H1 (cell line): ENCODE measurements at regions not wholly inside any gene's neighbourhood (a gene's known extent, or its start where the extent isn't known, plus 50 kb on each side); places are given as distances from the start of the nearest gene placed in this dataset.

Experiments
- CTCF ChIA-PET: fragments of 300-600 bp; sonication (Branson Sonifier 250); formaldehyde crosslinking; loops from one replicate; lab custom pipeline; 2021; ENCODE audit not compliant: partially characterized antibody; lab: Charles Lee
- POLR2A ChIA-PET: fragments of 300-600 bp; sonication (Branson Sonifier 250); formaldehyde crosslinking; loops from one replicate; lab custom pipeline; 2021; ENCODE audit warnings: inconsistent platforms; ENCODE audit not compliant: partially characterized antibody; lab: Charles Lee
- DNase-seq, 2 experiments: peaks; one replicate each; pipeline versions ENCODE4 v3.0.0 to v3.0.0-alpha.2; 2010 to 2022; ENCODE audit warnings: low spot score in 2 of 2, low read depth in 1 of 2, mixed read lengths in 1 of 2
- FAIRE-seq: peaks from 2 replicates; lab custom pipeline; 2011; peaks lifted over from hg19 to GRCh38; lab: Jason Lieb, UNC
- H2AFZ ChIP-seq: 2 replicates; pipeline ENCODE4 v1.8.1; 2012; ENCODE audit warnings: low read length, inconsistent platforms
- H2AK5ac ChIP-seq: 2 replicates; pipeline ENCODE4 v1.6.1; 2013; ENCODE audit warnings: low read depth, low read length
- H2BK120ac ChIP-seq: replicated peaks from 2 replicates; pipeline ENCODE3; 2013; ENCODE audit warnings: low read depth, low read length, inconsistent platforms
- H2BK12ac ChIP-seq: 2 replicates; pipeline ENCODE4 v1.6.1; 2013; ENCODE audit warnings: low read depth, low read length
- H2BK15ac ChIP-seq: 2 replicates; pipeline ENCODE4 v1.6.1; 2013; ENCODE audit warnings: low read length
- H2BK20ac ChIP-seq: 2 replicates; pipeline ENCODE4 v1.6.1; 2013; ENCODE audit warnings: low read length
- H2BK5ac ChIP-seq: 2 replicates; pipeline ENCODE4 v1.6.1; 2013; ENCODE audit warnings: low read depth, low read length
- H3K14ac ChIP-seq: 2 replicates; pipeline ENCODE4 v1.6.1; 2013; ENCODE audit warnings: inconsistent platforms; ENCODE audit not compliant: insufficient read length
- H3K18ac ChIP-seq: 2 replicates; pipeline ENCODE4 v1.6.1; 2013; ENCODE audit warnings: low read length; ENCODE audit errors: extremely low read depth
- H3K23ac ChIP-seq: 2 replicates; pipeline ENCODE4 v1.6.1; 2013; ENCODE audit warnings: inconsistent platforms; ENCODE audit not compliant: insufficient read length
- H3K23me2 ChIP-seq: 2 replicates; pipeline ENCODE4 v1.6.1; 2013; ENCODE audit warnings: low read depth, low read length
- H3K27ac ChIP-seq: 2 replicates; pipeline ENCODE4 v1.6.1; 2011; ENCODE audit warnings: low read depth, low read length, inconsistent platforms
- H3K27me3 ChIP-seq, 4 experiments: replicated peaks in 1 of 4; 1 replicate in 1 of 4; 2 replicates in 3 of 4; pipeline versions ENCODE4 v1.6.1 to v1.8.1; 2011 to 2013; ENCODE audit warnings: low read length in 3 of 4, mild to moderate bottlenecking in 3 of 4, inconsistent platforms in 2 of 4, mixed read lengths in 2 of 4, moderate library complexity in 1 of 4; ENCODE audit not compliant: control insufficient read depth in 3 of 4, insufficient read depth in 3 of 4; ENCODE audit errors: extremely low read depth in 1 of 4
- H3K36me3 ChIP-seq, 4 experiments: 2 replicates each; pipeline versions ENCODE4 v1.6.1 to v1.8.1; 2011 to 2013; ENCODE audit warnings: mild to moderate bottlenecking in 4 of 4, low read length in 3 of 4, moderate library complexity in 2 of 4, control low read depth in 1 of 4, inconsistent platforms in 1 of 4; ENCODE audit not compliant: insufficient read depth in 4 of 4, control insufficient read depth in 2 of 4
- H3K4ac ChIP-seq: replicated peaks from 2 replicates; pipeline ENCODE3; 2013; ENCODE audit warnings: low read length, low read depth, mixed read lengths, inconsistent platforms; ENCODE audit not compliant: insufficient read length
- H3K4me1 ChIP-seq, 4 experiments: replicated peaks in 1 of 4; 1 replicate in 1 of 4; 2 replicates in 3 of 4; pipeline versions ENCODE4 v1.6.1 to v1.8.1; 2011 to 2013; ENCODE audit warnings: low read length in 3 of 4, inconsistent platforms in 2 of 4, mixed read lengths in 1 of 4; ENCODE audit not compliant: insufficient read depth in 4 of 4, control insufficient read depth in 3 of 4
- H3K4me2 ChIP-seq, 2 experiments: 2 replicates each; pipeline versions ENCODE4 v1.6.1 to v1.8.1; 2011 to 2013; ENCODE audit warnings: low read depth in 2 of 2, low read length in 2 of 2, control low read depth in 1 of 2, inconsistent platforms in 1 of 2, mild to moderate bottlenecking in 1 of 2; ENCODE audit not compliant: insufficient read depth in 1 of 2
- H3K4me3 ChIP-seq, 4 experiments: fragments of 200-600, 300-600 bp in 1 of 4; sonication (generic), shearing (Covaris generic), sonication (Bioruptor Twin) in 1 of 4; 2 replicates each; pipeline versions ENCODE4 v1.5.1 to v1.8.1; 2011 to 2016; ENCODE audit warnings: low read length in 4 of 4, low read depth in 3 of 4, control low read depth in 2 of 4, inconsistent platforms in 2 of 4, mild to moderate bottlenecking in 2 of 4, mixed read lengths in 1 of 4, moderate library complexity in 1 of 4; ENCODE audit not compliant: insufficient read depth in 2 of 4; ENCODE audit errors: extremely low read depth in 1 of 4
- H3K56ac ChIP-seq: replicated peaks from 2 replicates; pipeline ENCODE3; 2013; ENCODE audit warnings: low read depth, mild to moderate bottlenecking, mixed read lengths, low read length, inconsistent platforms; ENCODE audit not compliant: insufficient read length
- H3K79me1 ChIP-seq: 2 replicates; pipeline ENCODE4 v1.6.1; 2013; ENCODE audit warnings: low read depth, low read length, control low read depth
- H3K79me2 ChIP-seq, 2 experiments: 2 replicates each; pipeline versions ENCODE4 v1.6.1 to v1.8.1; 2012 to 2013; ENCODE audit warnings: low read length in 2 of 2, mild to moderate bottlenecking in 2 of 2, inconsistent platforms in 1 of 2; ENCODE audit not compliant: insufficient read depth in 2 of 2, control insufficient read depth in 1 of 2
- H3K9ac ChIP-seq, 4 experiments: replicated peaks in 1 of 4; 1 replicate in 1 of 4; 2 replicates in 3 of 4; pipeline versions ENCODE4 v1.6.1 to v1.8.1; 2011 to 2013; ENCODE audit warnings: low read depth in 3 of 4, low read length in 3 of 4, control low read depth in 2 of 4, mild to moderate bottlenecking in 2 of 4, moderate library complexity in 2 of 4, inconsistent platforms in 1 of 4; ENCODE audit errors: extremely low read depth in 1 of 4
- H3K9me3 ChIP-seq, 2 experiments: 2 replicates each; pipeline versions ENCODE4 v1.6.1 to v1.8.1; 2012 to 2013; ENCODE audit warnings: mild to moderate bottlenecking in 2 of 2, moderate library complexity in 2 of 2, control low read depth in 1 of 2, inconsistent platforms in 1 of 2, low read depth in 1 of 2, low read length in 1 of 2, mixed read lengths in 1 of 2; ENCODE audit not compliant: insufficient read depth in 2 of 2
- H4K20me1 ChIP-seq, 2 experiments: replicated peaks in 1 of 2; 2 replicates each; pipeline versions ENCODE3 to v1.8.1; 2011 to 2013; ENCODE audit warnings: inconsistent platforms in 2 of 2, low read length in 2 of 2, mild to moderate bottlenecking in 1 of 2; ENCODE audit not compliant: insufficient read depth in 2 of 2, control insufficient read depth in 1 of 2
- H4K5ac ChIP-seq: 2 replicates; pipeline ENCODE4 v1.6.1; 2013; ENCODE audit warnings: low read length, low read depth, mixed read lengths, inconsistent platforms; ENCODE audit not compliant: insufficient read length
- H4K8ac ChIP-seq: 2 replicates; pipeline ENCODE4 v1.8.0; 2013; ENCODE audit warnings: mild to moderate bottlenecking, moderate library complexity, low read length, inconsistent platforms; ENCODE audit not compliant: insufficient read depth; ENCODE audit errors: extremely low read depth
- H4K91ac ChIP-seq: replicated peaks from 2 replicates; pipeline ENCODE3; 2013; ENCODE audit warnings: low read length, mixed read lengths, inconsistent platforms; ENCODE audit not compliant: insufficient read length
- CHD1 ChIP-seq: IDR thresholded peaks from 2 replicates; pipeline ENCODE4 v1.6.1; 2012; ENCODE audit warnings: low read depth, low read length, improper control_type of control experiment
- GTF2F1 ChIP-seq: IDR thresholded peaks from 2 replicates; pipeline ENCODE4 v1.6.1; 2012; ENCODE audit warnings: low read depth, low read length, improper control_type of control experiment, borderline replicate concordance
- KDM4A ChIP-seq: IDR thresholded peaks from one replicate; pipeline ENCODE4 v1.7.1; 2012; ENCODE audit warnings: low read depth, mild to moderate bottlenecking, moderate library complexity, low read length, inconsistent platforms; ENCODE audit not compliant: severe bottlenecking
- MAFK ChIP-seq: IDR thresholded peaks from 2 replicates; pipeline ENCODE4 v1.6.1; 2012; ENCODE audit warnings: low read depth, mild to moderate bottlenecking, improper control_type of control experiment, low read length
- PHF8 ChIP-seq: fragments of 200-600 bp; sonication (generic); conservative IDR thresholded peaks from 2 replicates; pipeline ENCODE4 v1.7.1; 2012; ENCODE audit warnings: low read depth, mild to moderate bottlenecking, inconsistent platforms, low read length, moderate library complexity
- RAD21 ChIP-seq, 2 experiments: IDR thresholded peaks in 1 of 2; conservative IDR thresholded peaks in 1 of 2; 2 replicates each; pipeline ENCODE4 v1.6.1; 2011; ENCODE audit warnings: low read depth in 2 of 2, low read length in 2 of 2, improper control_type of control experiment in 1 of 2, inconsistent platforms in 1 of 2, mild to moderate bottlenecking in 1 of 2, moderate library complexity in 1 of 2
- SAP30 ChIP-seq: fragments of 300-600 bp; sonication (generic); IDR thresholded peaks from 2 replicates; pipeline ENCODE4 v1.7.1; 2012; ENCODE audit warnings: low read length, moderate library complexity, mild to moderate bottlenecking, inconsistent platforms; ENCODE audit not compliant: insufficient read depth, insufficient replicate concordance
- SP1 ChIP-seq: IDR thresholded peaks from 2 replicates; pipeline ENCODE4 v1.6.1; 2011; ENCODE audit warnings: low read depth, low read length
- SP2 ChIP-seq: IDR thresholded peaks from 2 replicates; pipeline ENCODE4 v1.6.1; 2012; ENCODE audit warnings: mild to moderate bottlenecking, low read length, inconsistent platforms
- SP4 ChIP-seq: IDR thresholded peaks from 2 replicates; pipeline ENCODE4 v1.6.1; 2012; ENCODE audit warnings: low read length, inconsistent platforms
- TAF1 ChIP-seq: IDR thresholded peaks from 2 replicates; pipeline ENCODE4 v1.6.1; 2011; ENCODE audit warnings: mild to moderate bottlenecking, low read depth, low read length
- TCF12 ChIP-seq: IDR thresholded peaks from 2 replicates; pipeline ENCODE4 v1.6.1; 2011; ENCODE audit warnings: low read depth, mild to moderate bottlenecking, low read length
- TEAD4 ChIP-seq: IDR thresholded peaks from 2 replicates; pipeline ENCODE4 v1.6.1; 2012; ENCODE audit warnings: low read depth, low read length, inconsistent platforms, mixed read lengths
- YY1 ChIP-seq: IDR thresholded peaks from 2 replicates; pipeline ENCODE4 v1.6.1; 2011; ENCODE audit warnings: low read depth, mild to moderate bottlenecking, low read length
- WGBS, 2 experiments: shearing (Covaris generic) in 1 of 2; methylation state at CpG; one replicate each; pipeline versions ENCODE4 v1.1.6 to v1.1.7; 2013 to 2015; ENCODE audit warnings: low lambda C conversion rate in 2 of 2, mixed read lengths in 2 of 2, inconsistent platforms in 1 of 2, low coverage in 1 of 2, missing lambda C conversion rate in 1 of 2; ENCODE audit not compliant: insufficient replicate concordance in 2 of 2, insufficient coverage in 1 of 2, insufficient read length in 1 of 2; ENCODE audit errors: extremely low coverage in 1 of 2, missing lambda C conversion rate in 1 of 2; 5-methylcytosine and 5-hydroxymethylcytosine counted together
- TF ChIP-seq, protein P1 (sequence below): IDR thresholded peaks from 2 replicates; pipeline ENCODE4 v1.6.1; 2011; ENCODE audit warnings: low read depth, mild to moderate bottlenecking, low read length; ENCODE audit not compliant: insufficient read depth

DNA sequence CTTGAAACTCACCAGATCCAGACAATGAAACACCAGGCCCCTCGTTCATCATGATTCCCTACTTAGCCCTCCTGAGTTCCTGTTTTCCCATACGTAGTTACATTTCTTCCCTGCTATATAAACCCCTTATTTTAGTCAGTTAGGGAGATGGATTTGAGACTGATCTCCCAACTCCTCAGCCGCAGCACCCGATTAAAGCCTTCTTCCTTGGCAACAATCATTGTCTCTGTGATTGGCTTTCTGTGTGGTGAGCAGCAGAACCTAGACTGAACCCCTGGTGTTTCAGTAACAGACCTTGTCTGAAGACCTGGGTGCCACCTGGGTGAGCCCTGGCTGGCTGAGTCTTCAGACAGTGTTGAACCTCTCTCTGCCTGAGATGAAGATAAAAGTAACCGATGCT lies 118.0 kb downstream of the OAT start:
- no peak overlapping the region for H2AK5ac ChIP-seq
- CTCF ChIA-PET, result interaction anchor here (1.0 to 1.5 kb wide), 2 partner anchors 48 to 89 kb away, joined by 3 read pairs; no protein-coding TSS in a partner anchor
- H4K5ac ChIP-seq, result no peak overlapping the region
- no peaks in the 10 kb centered on the region for H3K4me1 ChIP-seq
- H3K36me3 ChIP-seq, result no peaks in the 10 kb centered on the region
- H3K14ac ChIP-seq, result no peak overlapping the region
- 83% methylated on average over 5 of the region's 5 CpGs; no CpG with 5 or more reads in 1 of the 2 experiments for WGBS, 2 experiments
- H4K8ac ChIP-seq, result no peak overlapping the region
- no peak overlapping the region for H2BK12ac ChIP-seq
- no peak overlapping the region for H3K4me2 ChIP-seq
- H2BK20ac ChIP-seq, result no peak overlapping the region
- no peak overlapping the region for H3K23ac ChIP-seq
- H3K27me3 ChIP-seq, result no peaks in the 10 kb centered on the region
- no peak overlapping the region for H2BK5ac ChIP-seq
- H2BK15ac ChIP-seq, result no peak overlapping the region
- no peak overlapping the region for H3K27ac ChIP-seq
- FAIRE-seq (no peak), DNase-seq (no peak)
- no peak overlapping the region for H3K18ac ChIP-seq
- H2BK120ac ChIP-seq, result no peak overlapping the region
- H3K79me2 ChIP-seq, result no peaks in the 10 kb centered on the region
- H3K56ac ChIP-seq, result no peak overlapping the region
- no peak overlapping the region for H4K91ac ChIP-seq
- H3K23me2 ChIP-seq, result peaks cover under 1% of the 10 kb centered on the region; the same call in 1 of the 2 replicates
- H3K4ac ChIP-seq, result no peak overlapping the region
- no peak overlapping the region for H3K4me3 ChIP-seq
- H3K9ac ChIP-seq, result no peak overlapping the region
- POLR2A ChIA-PET, result no interaction called here
- no peak overlapping the region for H2AFZ ChIP-seq
- H3K79me1 ChIP-seq, result no peaks in the 10 kb centered on the region
- no peaks in the 10 kb centered on the region for H4K20me1 ChIP-seq
- H3K9me3 ChIP-seq, result peaks cover 21 to 24% of the 10 kb centered on the region in 2 experiments
- TF ChIP-seq MAFK (no peak), GTF2F1 (no peak), TAF1 (no peak), YY1 (no peak), TEAD4 (no peak), RAD21 (IDR thresholded peaks at IDR 0.05 in 1 of 2, conservative IDR thresholded peaks at IDR 0.05 in 1 of 2; ENCODE audit: low read depth in 2 of 2, low read length in 2 of 2) (no peak), CHD1 (no peak), SAP30 (no peak), KDM4A (no peak), TCF12 (no peak), SP1 (no peak), PHF8 (no peak), SP2 (no peak), SP4 (no peak)
- TF ChIP-seq, protein P1, sequence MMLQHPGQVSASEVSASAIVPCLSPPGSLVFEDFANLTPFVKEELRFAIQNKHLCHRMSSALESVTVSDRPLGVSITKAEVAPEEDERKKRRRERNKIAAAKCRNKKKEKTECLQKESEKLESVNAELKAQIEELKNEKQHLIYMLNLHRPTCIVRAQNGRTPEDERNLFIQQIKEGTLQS, result no peak
